HG03039 (cell line): ENCODE measurements at regions not wholly inside any gene's neighbourhood (a gene's known extent, or its start where the extent isn't known, plus 50 kb on each side); places are given as distances from the start of the nearest gene placed in this dataset.
"Not testable (repeated sequence)": the region's sequence is repeated elsewhere in the genome, so short reads cannot be mapped to it uniquely, and the experiment has no call there.

Source experiments
- ATAC-seq: cut with Tn5 transposase; IDR thresholded peaks from one replicate; pipeline ENCODE4 v1.9.1; 2021; ENCODE audit warnings: mild to moderate bottlenecking, moderate library complexity; ENCODE audit not compliant: unreplicated experiment

- ATAC-seq: no peak
Observed at GRCh38 chr16:17031484-17032268, 439.1 kb downstream of the XYLT1 start.

- no peak for ATAC-seq
Observed at GRCh38 chr16:17032332-17032731, 438.4 kb downstream of the XYLT1 start.

DNA sequence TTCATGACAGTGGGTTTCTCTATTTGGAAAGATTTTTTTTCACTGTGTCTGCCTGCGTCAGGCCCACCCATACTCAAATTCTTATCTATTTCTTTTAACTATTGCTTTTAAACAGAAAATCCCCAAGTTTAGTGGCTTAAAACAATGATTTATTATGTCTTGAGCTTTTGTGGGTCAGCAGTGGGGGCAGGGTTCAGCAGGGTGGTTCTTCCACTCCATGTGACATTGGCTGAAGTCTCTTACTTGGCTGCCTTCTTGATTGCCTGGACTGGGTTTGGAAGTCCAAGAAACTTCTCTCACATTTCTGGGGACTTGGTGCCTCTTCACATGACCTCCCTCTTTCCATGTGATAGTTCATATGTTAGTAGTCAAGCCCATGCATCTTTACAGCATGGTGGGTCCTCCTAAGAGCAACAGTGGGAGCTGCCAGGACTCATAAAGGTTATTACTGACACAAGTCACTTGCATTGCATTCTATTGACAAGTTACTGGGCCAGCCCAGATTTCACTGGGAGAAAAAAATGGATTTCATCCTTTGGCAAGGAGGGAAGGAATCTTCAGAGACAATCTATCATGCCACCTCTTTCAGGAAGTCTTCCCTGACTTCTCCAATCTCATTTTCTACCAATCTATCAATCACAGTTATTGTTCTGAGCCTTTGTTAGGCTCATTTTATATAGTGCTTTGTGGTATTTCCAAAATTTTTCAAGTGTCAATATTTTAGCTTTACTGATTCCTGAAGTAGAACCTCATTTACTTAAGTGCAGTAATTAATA lies 436.1 kb downstream of the XYLT1 start:
- ATAC-seq: no peak

- ATAC-seq: no peak
Observed at GRCh38 chr16:17037499-17037898, 433.3 kb downstream of the XYLT1 start.

DNA sequence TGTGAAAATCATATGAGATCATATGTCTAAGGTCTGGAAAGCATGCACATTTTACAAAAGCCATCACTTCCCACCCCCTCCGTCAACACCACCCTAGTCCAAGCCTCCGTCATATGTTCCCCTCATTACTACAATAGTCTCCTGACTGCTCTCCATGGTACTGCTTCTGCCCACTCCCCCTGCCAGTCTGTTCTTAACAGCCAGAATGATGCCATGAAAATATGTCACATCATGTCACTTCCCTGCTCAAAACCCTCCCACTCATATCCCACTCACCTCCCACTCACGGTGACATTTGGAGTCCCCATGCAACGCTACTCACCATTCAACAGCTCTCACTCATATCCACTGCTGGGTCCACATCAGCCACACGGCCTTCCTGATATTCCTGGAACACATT lies 432.3 kb downstream of the XYLT1 start:
- no peak for ATAC-seq

GRCh38 chr16:17049109-17049508 lies 421.7 kb downstream of the XYLT1 start:
- ATAC-seq: not testable (repeated sequence)

DNA sequence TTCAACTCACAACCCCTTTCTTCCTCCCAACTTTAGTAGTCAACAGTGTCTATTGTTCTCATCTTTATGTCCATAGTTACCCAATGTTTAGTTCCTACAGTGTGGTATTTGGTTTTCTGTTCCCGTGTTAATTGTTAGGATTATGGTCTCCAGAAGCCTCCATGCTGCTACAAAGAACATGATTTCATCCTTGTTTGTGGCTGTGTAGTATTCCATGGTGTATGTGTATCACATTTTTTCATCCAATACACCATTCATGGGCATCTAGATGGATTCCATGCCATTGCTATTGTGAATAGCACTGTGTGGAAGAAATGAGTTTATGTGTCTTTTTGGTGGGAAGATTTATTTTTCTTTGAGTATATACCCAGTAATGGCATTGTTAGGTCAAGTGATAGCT lies 420.3 kb downstream of the XYLT1 start:
- no peak for ATAC-seq
